ENCODE measurements at regions not wholly inside any gene's neighbourhood (a gene's known extent, or its start where the extent isn't known, plus 50 kb on each side); places are given as distances from the start of the nearest gene placed in this dataset.
A peak's percentile ranks its signal among the peaks of the same experiment; 100 is the strongest.
"Not testable (repeated sequence)": the region's sequence is repeated elsewhere in the genome, so short reads cannot be mapped to it uniquely, and the experiment has no call there.

DNA sequence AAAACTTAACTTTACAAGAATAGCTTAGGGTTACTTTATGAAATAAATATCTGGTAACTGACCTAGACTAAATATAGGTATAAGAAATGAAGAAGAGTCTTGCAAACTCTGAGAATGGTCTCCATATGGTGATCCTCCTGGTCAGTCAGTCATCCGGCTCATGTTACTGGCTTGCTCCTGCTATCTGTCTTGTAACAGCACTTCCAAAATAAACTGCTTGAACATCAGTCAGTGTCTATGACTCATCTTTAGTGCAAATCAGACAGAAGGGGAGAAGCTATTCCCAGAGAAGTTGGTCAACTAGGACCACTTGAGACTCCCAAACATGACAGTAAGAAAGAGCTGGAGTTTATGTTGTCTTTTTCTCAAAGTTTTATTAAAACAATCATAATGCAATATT, 1550.9 kb downstream of the PCDH9 start:
- H3K27ac ChIP-seq, result no peak overlapping the region
- no peak for ATAC-seq (ENCODE audit: insufficient number of reproducible peaks, low FRiP score, low read depth)

GRCh38 chr13:65677906-65678305, 1552.2 kb downstream of the PCDH9 start:
- ATAC-seq (ENCODE audit: insufficient number of reproducible peaks, low FRiP score, low read depth) (no peak), DNase-seq (ENCODE audit: low spot score) (no peak)
- no peaks in the 10 kb centered on the region for H3K4me1 ChIP-seq (ENCODE audit: control insufficient read depth in 1 of 2, low read depth in 2 of 2)
- H3K27ac ChIP-seq, result no peak overlapping the region
- H3K4me3 ChIP-seq, result no peak overlapping the region
- H3K36me3 ChIP-seq, result no peaks in the 10 kb centered on the region
- TF ChIP-seq, protein P1, sequence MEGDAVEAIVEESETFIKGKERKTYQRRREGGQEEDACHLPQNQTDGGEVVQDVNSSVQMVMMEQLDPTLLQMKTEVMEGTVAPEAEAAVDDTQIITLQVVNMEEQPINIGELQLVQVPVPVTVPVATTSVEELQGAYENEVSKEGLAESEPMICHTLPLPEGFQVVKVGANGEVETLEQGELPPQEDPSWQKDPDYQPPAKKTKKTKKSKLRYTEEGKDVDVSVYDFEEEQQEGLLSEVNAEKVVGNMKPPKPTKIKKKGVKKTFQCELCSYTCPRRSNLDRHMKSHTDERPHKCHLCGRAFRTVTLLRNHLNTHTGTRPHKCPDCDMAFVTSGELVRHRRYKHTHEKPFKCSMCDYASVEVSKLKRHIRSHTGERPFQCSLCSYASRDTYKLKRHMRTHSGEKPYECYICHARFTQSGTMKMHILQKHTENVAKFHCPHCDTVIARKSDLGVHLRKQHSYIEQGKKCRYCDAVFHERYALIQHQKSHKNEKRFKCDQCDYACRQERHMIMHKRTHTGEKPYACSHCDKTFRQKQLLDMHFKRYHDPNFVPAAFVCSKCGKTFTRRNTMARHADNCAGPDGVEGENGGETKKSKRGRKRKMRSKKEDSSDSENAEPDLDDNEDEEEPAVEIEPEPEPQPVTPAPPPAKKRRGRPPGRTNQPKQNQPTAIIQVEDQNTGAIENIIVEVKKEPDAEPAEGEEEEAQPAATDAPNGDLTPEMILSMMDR (IDR thresholded peaks at IDR 0.05), result no peak
- H3K27me3 ChIP-seq (replicated peaks; ENCODE audit: insufficient read depth), result no peaks in the 10 kb centered on the region
- H3K9me3 ChIP-seq, result peaks cover 8% of the 10 kb centered on the region

More for the DNA sequence above, 1550.9 kb downstream of the PCDH9 start:
- Histone ChIP-seq H3K9me3 (no peaks in the 10 kb centered on the region), H3K4me1 (ENCODE audit: control insufficient read depth in 1 of 2, low read depth in 2 of 2) (no peaks in the 10 kb centered on the region), H3K36me3 (no peaks in the 10 kb centered on the region), H3K27me3 (replicated peaks; ENCODE audit: insufficient read depth) (no peaks in the 10 kb centered on the region), H3K4me3 (no peak overlapping the region)
- TF ChIP-seq, protein P1 (IDR thresholded peaks at IDR 0.05), result no peak
- no peak for DNase-seq (ENCODE audit: low spot score)

DNA sequence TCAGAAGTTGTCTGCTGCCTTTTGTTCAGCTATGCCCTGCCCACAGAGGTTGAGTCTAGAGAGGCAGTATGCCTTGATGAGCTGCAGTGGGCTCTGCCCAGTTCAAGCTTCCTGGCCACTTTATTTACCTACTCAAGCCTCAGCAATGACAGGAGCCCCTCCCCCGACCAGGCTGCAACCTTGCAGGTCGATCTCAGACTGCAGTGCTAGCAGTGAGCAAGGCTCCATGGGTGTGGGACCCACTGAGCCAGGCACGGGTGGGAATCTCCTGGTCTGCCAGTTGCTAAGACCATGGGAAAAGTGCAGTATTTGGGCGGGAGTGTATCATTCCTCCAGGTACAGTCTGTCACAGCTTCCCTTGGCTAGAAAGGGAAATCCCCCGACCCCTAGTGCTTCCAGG, 1554.8 kb downstream of the PCDH9 start:
- not testable (repeated sequence) for H3K27me3 ChIP-seq (replicated peaks; ENCODE audit: insufficient read depth); H3K4me3 ChIP-seq; H3K4me1 ChIP-seq (ENCODE audit: control insufficient read depth in 1 of 2, low read depth in 2 of 2); H3K36me3 ChIP-seq; DNase-seq (ENCODE audit: low spot score); H3K27ac ChIP-seq; ATAC-seq (ENCODE audit: insufficient number of reproducible peaks, low FRiP score, low read depth)
- peaks cover 14% of the 10 kb centered on the region for H3K9me3 ChIP-seq

DNA sequence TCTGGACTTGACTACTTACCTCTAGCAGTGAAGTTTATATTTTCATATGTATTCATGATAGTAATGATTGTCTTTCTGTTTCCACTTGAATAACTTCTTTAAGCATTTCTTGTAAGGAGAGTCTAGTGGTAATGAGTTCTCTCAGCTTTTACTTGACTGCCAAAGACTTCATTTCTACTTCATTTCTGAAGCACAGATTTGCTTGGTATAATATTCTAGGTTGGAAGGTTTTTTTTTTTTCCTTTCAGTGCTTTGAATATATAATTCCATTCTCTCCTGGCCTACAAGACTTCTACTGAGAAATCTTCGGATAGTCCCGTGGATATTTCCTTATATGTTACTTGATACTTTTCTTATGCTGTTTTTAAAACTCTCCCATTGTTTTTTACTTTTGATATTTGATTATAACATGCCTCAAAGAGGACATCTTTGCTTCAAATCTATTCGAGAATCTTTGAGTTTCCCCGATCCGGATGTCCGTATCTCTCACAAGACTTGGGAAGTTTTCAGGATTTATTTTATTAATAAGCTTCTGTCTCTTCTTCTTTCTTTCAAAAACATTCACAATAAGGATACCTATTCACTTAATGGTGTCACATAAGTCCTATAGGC, 1560.0 kb downstream of the PCDH9 start:
- no peak overlapping the region for H3K27ac ChIP-seq
- H3K36me3 ChIP-seq, result no peaks in the 10 kb centered on the region
- peaks cover 21% of the 10 kb centered on the region for H3K9me3 ChIP-seq
- TF ChIP-seq, protein P1 (IDR thresholded peaks at IDR 0.05), result no peak
- H3K4me3 ChIP-seq, result no peak overlapping the region
- no peak for ATAC-seq (ENCODE audit: insufficient number of reproducible peaks, low FRiP score, low read depth)
- no peak for DNase-seq (ENCODE audit: low spot score)
- no peaks in the 10 kb centered on the region for H3K27me3 ChIP-seq (replicated peaks; ENCODE audit: insufficient read depth)
- H3K4me1 ChIP-seq (ENCODE audit: control insufficient read depth in 1 of 2, low read depth in 2 of 2), result no peaks in the 10 kb centered on the region

- ATAC-seq (ENCODE audit: insufficient number of reproducible peaks, low FRiP score, low read depth) (no peak), DNase-seq (ENCODE audit: low spot score) (no peak)
- TF ChIP-seq, protein P1 (IDR thresholded peaks at IDR 0.05), result no peak
- no peaks in the 10 kb centered on the region for H3K36me3 ChIP-seq
- H3K27ac ChIP-seq, result no peak overlapping the region
- no peaks in the 10 kb centered on the region for H3K9me3 ChIP-seq
- no peak overlapping the region for H3K4me3 ChIP-seq
- no peaks in the 10 kb centered on the region for H3K27me3 ChIP-seq (replicated peaks; ENCODE audit: insufficient read depth)
- no peaks in the 10 kb centered on the region for H3K4me1 ChIP-seq (ENCODE audit: control insufficient read depth in 1 of 2, low read depth in 2 of 2)
These were observed 1569.4 kb downstream of the PCDH9 start for GRCh38 chr13:65660731-65661130.

- DNase-seq (ENCODE audit: low spot score) (no peak), ATAC-seq (ENCODE audit: insufficient number of reproducible peaks, low FRiP score, low read depth) (no peak)
- H3K27me3 ChIP-seq (replicated peaks; ENCODE audit: insufficient read depth), result no peaks in the 10 kb centered on the region
- H3K36me3 ChIP-seq, result no peaks in the 10 kb centered on the region
- TF ChIP-seq, protein P1 (IDR thresholded peaks at IDR 0.05), result peak; percentile 38
- no peak overlapping the region for H3K27ac ChIP-seq
- H3K4me3 ChIP-seq, result no peak overlapping the region
- no peaks in the 10 kb centered on the region for H3K4me1 ChIP-seq (ENCODE audit: control insufficient read depth in 1 of 2, low read depth in 2 of 2)
- no peaks in the 10 kb centered on the region for H3K9me3 ChIP-seq
These were observed 1573.3 kb downstream of the PCDH9 start for GRCh38 chr13:65656740-65657329.
